Heart left ventricle (tissue), 16 donors: ENCODE measurements at regions not wholly inside any gene's neighbourhood (a gene's known extent, or its start where the extent isn't known, plus 50 kb on each side); places are given as distances from the start of the nearest gene placed in this dataset.

Source experiments
- ATAC-seq, 4 donors: fragments of 200-7000 bp; cut with Tn5 transposase; one replicate each; pipeline ENCODE4 v1.9.1; 2020 to 2022; ENCODE audit warnings: moderate library complexity in 4 of 4, mild to moderate bottlenecking in 3 of 4, moderate number of reproducible peaks in 1 of 4
- DNase-seq, 5 donors: peaks; one replicate each; pipeline ENCODE4 v3.0.0-alpha.2; 2020
- H3K27ac ChIP-seq, 12 donors: fragments of 200-600 bp; sonication (generic) in 4 of 12; one replicate each; pipeline versions ENCODE4 v1.5.0 to v1.8.0; 2016 to 2022; ENCODE audit warnings: mild to moderate bottlenecking in 2 of 12
- H3K27me3 ChIP-seq, 9 donors: fragments of 200-600 bp; sonication (generic) in 2 of 9; one replicate each; pipeline versions ENCODE4 v1.5.1 to v1.8.0; 2016 to 2022; ENCODE audit warnings: mild to moderate bottlenecking in 3 of 9
- H3K36me3 ChIP-seq, 9 donors: fragments of 200-600 bp; sonication (generic) in 2 of 9; one replicate each; pipeline versions ENCODE4 v1.5.0 to v1.8.0; 2018 to 2022; ENCODE audit warnings: mild to moderate bottlenecking in 2 of 9
- H3K4me1 ChIP-seq, 12 donors: fragments of 200-600 bp; sonication (generic) in 4 of 12; one replicate each; pipeline versions ENCODE4 v1.5.0 to v1.8.0; 2016 to 2022; ENCODE audit warnings: mild to moderate bottlenecking in 3 of 12
- H3K4me3 ChIP-seq, 12 donors: fragments of 200-600 bp; sonication (generic) in 4 of 12; one replicate each; pipeline versions ENCODE4 v1.5.0 to v1.8.0; 2017 to 2022; ENCODE audit warnings: mild to moderate bottlenecking in 9 of 12, moderate library complexity in 4 of 12
- H3K9me3 ChIP-seq, 12 donors: fragments of 200-600 bp; sonication (generic) in 4 of 12; one replicate each; pipeline versions ENCODE4 v1.5.0 to v1.8.0; 2016 to 2022; ENCODE audit warnings: mild to moderate bottlenecking in 1 of 12
- POLR2A ChIP-seq, 2 donors: fragments of 450-650 bp; IDR thresholded peaks; one replicate each; pipeline ENCODE4 v1.6.1; 2017; ENCODE audit warnings: antibody characterized with exemption in 2 of 2, mild to moderate bottlenecking in 2 of 2, moderate library complexity in 2 of 2
- WGBS, 4 donors: extraction: QIAGEN DNeasy Blood & Tissue Kit in 2 of 4; methylation state at CpG; one replicate each; pipeline versions ENCODE4 v1.1.5 to v1.1.7; 2013 to 2018; 5-methylcytosine and 5-hydroxymethylcytosine counted together
- intact Hi-C, 10 donors: fragments of 100-400 bp; cut with DNase I; formaldehyde crosslinking; loops; one replicate each; pipeline versions ENCODE4 v1.11.1 to v1.14.2; 2022
- TF ChIP-seq, protein P1 (sequence below), 12 donors: fragments of 200-600 bp; sonication (generic) in 4 of 12; IDR thresholded peaks; one replicate each; pipeline versions ENCODE4 v1.5.0 to v1.8.0; 2018 to 2022; ENCODE audit warnings: antibody characterized with exemption in 12 of 12, mild to moderate bottlenecking in 5 of 12
- donor health status: ischemic (EF 13 %, LVEDD 7.1; RV severe dilation, severe dysfunction).
- donor health status: healthy with polysubstance abuse.
- donor health status: DM: no; HTN: yes; CAD: no.
- donor health status: DM: no; HTN: no; CAD: no.
- donor health status: ischemic (EF 25% LVEDD 6.9; RV normal size, moderate dysfunction).
- donor health status: ischemic (EF 25% LVEDD 5.7; RV mildly dilated, moderate dysfunction).
- donor health status: healthy.
- donor health status: DM: yes; HTN: yes; CAD: no.
- donor health status: ischemic (EF 35%, LVEDD 5.7; RV mildly dilated, moderate dysfunction).
- donor health status: nonischemic (EF 11% LVEDD 7.7; RV severe dilation, severe dysfunction).
- donor health status: DM: yes; HTN: yes; CAD: no.
- donor health status: PGD.
- donor health status: ischemic (EF 29% LVEDD 5.4; RV normal size, mild dysfunction).
- donor health status: nonischemic (EF 23%, LVEDD 6.1; RV moderate dilation, normal function).

DNA sequence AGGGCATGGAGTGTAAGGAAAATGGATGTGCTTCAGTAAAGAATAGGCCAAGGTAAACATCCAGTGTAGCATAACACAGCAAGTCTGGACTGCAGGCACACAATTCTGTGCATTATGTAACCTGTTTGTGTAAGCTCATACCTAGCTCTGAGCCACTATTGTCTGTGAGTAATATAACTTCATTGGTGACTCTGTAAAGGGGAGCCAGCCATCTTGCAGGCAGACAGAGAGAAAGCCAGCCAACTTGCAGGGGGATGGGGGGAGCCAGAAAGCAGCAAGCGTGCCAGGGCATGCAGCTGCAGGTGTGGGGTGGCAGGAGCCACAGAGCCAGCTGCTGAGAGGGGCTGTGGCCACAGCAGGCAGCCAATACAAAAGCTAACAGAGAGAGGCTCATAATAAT is 449.2 kb downstream of the IPMK start:
- Histone ChIP-seq H3K27ac (no peak overlapping the region), H3K4me3 (no peak overlapping the region), H3K27me3 (no peaks in the 10 kb centered on the region), H3K9me3 (no peaks in the 10 kb centered on the region), H3K36me3 (no peaks in the 10 kb centered on the region), H3K4me1 (no peaks in the 10 kb centered on the region)
- intact Hi-C loops, result no loop called here
- TF ChIP-seq POLR2A (IDR thresholded peaks at IDR 0.05), result no peak
- TF ChIP-seq, protein P1, sequence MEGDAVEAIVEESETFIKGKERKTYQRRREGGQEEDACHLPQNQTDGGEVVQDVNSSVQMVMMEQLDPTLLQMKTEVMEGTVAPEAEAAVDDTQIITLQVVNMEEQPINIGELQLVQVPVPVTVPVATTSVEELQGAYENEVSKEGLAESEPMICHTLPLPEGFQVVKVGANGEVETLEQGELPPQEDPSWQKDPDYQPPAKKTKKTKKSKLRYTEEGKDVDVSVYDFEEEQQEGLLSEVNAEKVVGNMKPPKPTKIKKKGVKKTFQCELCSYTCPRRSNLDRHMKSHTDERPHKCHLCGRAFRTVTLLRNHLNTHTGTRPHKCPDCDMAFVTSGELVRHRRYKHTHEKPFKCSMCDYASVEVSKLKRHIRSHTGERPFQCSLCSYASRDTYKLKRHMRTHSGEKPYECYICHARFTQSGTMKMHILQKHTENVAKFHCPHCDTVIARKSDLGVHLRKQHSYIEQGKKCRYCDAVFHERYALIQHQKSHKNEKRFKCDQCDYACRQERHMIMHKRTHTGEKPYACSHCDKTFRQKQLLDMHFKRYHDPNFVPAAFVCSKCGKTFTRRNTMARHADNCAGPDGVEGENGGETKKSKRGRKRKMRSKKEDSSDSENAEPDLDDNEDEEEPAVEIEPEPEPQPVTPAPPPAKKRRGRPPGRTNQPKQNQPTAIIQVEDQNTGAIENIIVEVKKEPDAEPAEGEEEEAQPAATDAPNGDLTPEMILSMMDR (IDR thresholded peaks at IDR 0.05), result no peak
- WGBS, 4 donors, result 75 to 84% (median 79%) methylated on average over 1 of the region's 1 CpG
- ATAC-seq (no peak), DNase-seq (no peak)

DNA sequence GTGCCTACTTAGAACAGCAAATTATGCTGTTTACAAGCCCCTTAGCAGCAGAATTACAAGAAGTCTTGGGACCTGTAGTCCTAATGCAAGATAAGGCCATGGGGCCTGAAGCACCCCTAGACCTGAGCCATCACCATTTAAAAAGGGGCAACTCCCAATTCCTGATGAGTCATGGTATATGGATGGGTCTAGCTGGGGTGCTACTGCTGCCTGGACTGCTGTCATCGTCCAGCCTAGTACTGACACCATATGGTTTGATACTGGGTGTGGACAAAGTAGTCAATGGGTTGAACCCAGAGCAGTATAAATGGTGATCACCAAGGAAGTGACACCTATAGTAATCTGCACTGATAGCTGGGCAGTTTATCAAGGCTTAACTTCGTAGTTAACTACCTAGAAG is 450.0 kb downstream of the IPMK start:
- DNase-seq, result no peak
- Histone ChIP-seq H3K4me1 (no peaks in the 10 kb centered on the region), H3K27me3 (no peaks in the 10 kb centered on the region), H3K4me3 (no peak overlapping the region), H3K36me3 (no peaks in the 10 kb centered on the region), H3K27ac (no peak overlapping the region), H3K9me3 (no peaks in the 10 kb centered on the region)
- 55 to 67% (median 61%) methylated on average over 2 of the region's 2 CpGs for WGBS, 4 donors
- no peak for ATAC-seq
- intact Hi-C loops, result no loop called here
- no peak for TF ChIP-seq POLR2A (IDR thresholded peaks at IDR 0.05)
- TF ChIP-seq, protein P1 (IDR thresholded peaks at IDR 0.05), result no peak

DNA sequence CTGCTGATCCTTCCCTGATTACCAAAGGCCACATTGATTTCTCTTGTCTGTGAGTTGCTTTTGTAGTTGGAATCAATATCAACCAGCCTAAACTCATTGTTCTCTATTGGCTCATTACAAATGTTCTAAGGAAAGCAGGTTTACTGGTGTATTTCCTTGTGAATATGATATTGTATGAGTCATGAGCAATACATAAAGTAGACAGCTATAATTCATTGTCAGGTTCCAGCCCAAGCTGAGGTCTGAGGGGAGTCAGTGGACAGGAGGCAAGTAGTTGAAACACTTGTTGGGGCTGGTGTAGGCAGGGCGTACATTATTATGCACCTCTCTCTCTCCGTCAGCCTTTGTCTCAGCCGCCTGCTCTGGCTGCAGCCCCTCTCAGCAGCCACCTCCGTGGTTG is 451.7 kb downstream of the IPMK start:
- H3K27me3 ChIP-seq, result no peaks in the 10 kb centered on the region
- H3K9me3 ChIP-seq, result no peaks in the 10 kb centered on the region
- DNase-seq (no peak), ATAC-seq (no peak)
- TF ChIP-seq, protein P1 (IDR thresholded peaks at IDR 0.05), result no peak
- no peak for TF ChIP-seq POLR2A (IDR thresholded peaks at IDR 0.05)
- no peak overlapping the region for H3K4me3 ChIP-seq
- 57 to 78% (median 69%) methylated on average over 4 of the region's 4 CpGs for WGBS, 4 donors
- intact Hi-C loops, result no loop called here
- no peaks in the 10 kb centered on the region for H3K4me1 ChIP-seq
- no peak overlapping the region for H3K27ac ChIP-seq
- H3K36me3 ChIP-seq, result no peaks in the 10 kb centered on the region

DNA sequence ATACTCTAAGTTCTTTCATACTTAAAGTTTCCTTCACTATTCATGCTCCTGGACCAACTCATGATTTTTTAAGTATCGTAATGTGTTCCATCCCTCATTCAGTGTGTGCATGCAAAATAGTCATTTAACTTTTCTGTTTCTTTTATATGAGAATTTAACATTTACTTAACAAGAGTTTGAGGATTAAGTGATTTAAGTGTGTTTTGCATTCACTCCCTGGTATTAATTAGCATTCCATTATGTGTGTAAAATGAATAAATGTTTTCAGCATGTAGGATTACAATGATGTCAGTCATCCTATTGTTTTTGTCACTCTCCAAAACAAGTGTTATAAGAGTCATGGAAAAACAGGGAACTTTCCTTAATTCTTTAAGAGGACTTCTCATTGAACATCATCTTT is 457.7 kb downstream of the IPMK start:
- Histone ChIP-seq H3K36me3 (no peaks in the 10 kb centered on the region), H3K9me3 (peaks cover 0 to 13% (median 0%) of the 10 kb centered on the region in 12 donors), H3K27ac (no peak overlapping the region), H3K4me1 (no peaks in the 10 kb centered on the region), H3K4me3 (no peak overlapping the region), H3K27me3 (no peaks in the 10 kb centered on the region)
- DNase-seq (no peak), ATAC-seq (no peak)
- WGBS, 4 donors, result 89 to 95% (median 93%) methylated on average over 1 of the region's 1 CpG
- intact Hi-C loops, result no loop called here
- no peak for TF ChIP-seq POLR2A (IDR thresholded peaks at IDR 0.05)
- TF ChIP-seq, protein P1 (IDR thresholded peaks at IDR 0.05), result no peak
